ENCODE measurements at regions not wholly inside any gene's neighbourhood (a gene's known extent, or its start where the extent isn't known, plus 50 kb on each side); places are given as distances from the start of the nearest gene placed in this dataset.

GRCh38 chr6:114421199-114421598, 78.4 kb upstream of the HS3ST5 start:
- TF ChIP-seq TAF1 (IDR thresholded peaks at IDR 0.05; ENCODE audit: borderline replicate concordance, low read depth, low read length) (no peak), REST (IDR thresholded peaks at IDR 0.05; ENCODE audit: low read depth, low read length) (no peak), CTCF (IDR thresholded peaks at IDR 0.05) (no peak), RFX5 (IDR thresholded peaks at IDR 0.05; ENCODE audit: low read length) (no peak), POLR2AphosphoS5 (IDR thresholded peaks at IDR 0.05; ENCODE audit: low read depth, low read length) (no peak), USF1 (IDR thresholded peaks at IDR 0.05; ENCODE audit: borderline replicate concordance, low read depth) (no peak), RAD21 (IDR thresholded peaks at IDR 0.05; ENCODE audit: low read length) (no peak), FOXM1 (IDR thresholded peaks at IDR 0.05; ENCODE audit: low read depth) (no peak), NFIC (IDR thresholded peaks at IDR 0.05; ENCODE audit: borderline replicate concordance) (no peak), PBX3 (IDR thresholded peaks at IDR 0.05) (no peak), USF2 (IDR thresholded peaks at IDR 0.05; ENCODE audit: borderline replicate concordance, low read depth, low read length) (no peak), GATA2 (CRISPR knock-in tag; IDR thresholded peaks at IDR 0.05) (no peak), EP300 (IDR thresholded peaks at IDR 0.05; ENCODE audit: borderline replicate concordance in 1 of 2, low read depth in 1 of 2, low read length in 1 of 2) (no peak)

Measured in SK-N-SH (cell line).